H1 (cell line): ENCODE measurements at regions not wholly inside any gene's neighbourhood (a gene's known extent, or its start where the extent isn't known, plus 50 kb on each side); places are given as distances from the start of the nearest gene placed in this dataset.

ENCODE experiments used
- CTCF ChIA-PET: fragments of 300-600 bp; sonication (Branson Sonifier 250); formaldehyde crosslinking; loops from one replicate; lab custom pipeline; 2021; ENCODE audit not compliant: partially characterized antibody; lab: Charles Lee
- POLR2A ChIA-PET: fragments of 300-600 bp; sonication (Branson Sonifier 250); formaldehyde crosslinking; loops from one replicate; lab custom pipeline; 2021; ENCODE audit warnings: inconsistent platforms; ENCODE audit not compliant: partially characterized antibody; lab: Charles Lee
- DNase-seq, 2 experiments: peaks; one replicate each; pipeline versions ENCODE4 v3.0.0 to v3.0.0-alpha.2; 2010 to 2022; ENCODE audit warnings: low spot score in 2 of 2, low read depth in 1 of 2, mixed read lengths in 1 of 2
- FAIRE-seq: peaks from 2 replicates; lab custom pipeline; 2011; peaks lifted over from hg19 to GRCh38; lab: Jason Lieb, UNC
- H2AFZ ChIP-seq: 2 replicates; pipeline ENCODE4 v1.8.1; 2012; ENCODE audit warnings: low read length, inconsistent platforms
- H2AK5ac ChIP-seq: 2 replicates; pipeline ENCODE4 v1.6.1; 2013; ENCODE audit warnings: low read depth, low read length
- H2BK120ac ChIP-seq: replicated peaks from 2 replicates; pipeline ENCODE3; 2013; ENCODE audit warnings: low read depth, low read length, inconsistent platforms
- H2BK12ac ChIP-seq: 2 replicates; pipeline ENCODE4 v1.6.1; 2013; ENCODE audit warnings: low read depth, low read length
- H2BK15ac ChIP-seq: 2 replicates; pipeline ENCODE4 v1.6.1; 2013; ENCODE audit warnings: low read length
- H2BK20ac ChIP-seq: 2 replicates; pipeline ENCODE4 v1.6.1; 2013; ENCODE audit warnings: low read length
- H2BK5ac ChIP-seq: 2 replicates; pipeline ENCODE4 v1.6.1; 2013; ENCODE audit warnings: low read depth, low read length
- H3K14ac ChIP-seq: 2 replicates; pipeline ENCODE4 v1.6.1; 2013; ENCODE audit warnings: inconsistent platforms; ENCODE audit not compliant: insufficient read length
- H3K18ac ChIP-seq: 2 replicates; pipeline ENCODE4 v1.6.1; 2013; ENCODE audit warnings: low read length; ENCODE audit errors: extremely low read depth
- H3K23ac ChIP-seq: 2 replicates; pipeline ENCODE4 v1.6.1; 2013; ENCODE audit warnings: inconsistent platforms; ENCODE audit not compliant: insufficient read length
- H3K23me2 ChIP-seq: 2 replicates; pipeline ENCODE4 v1.6.1; 2013; ENCODE audit warnings: low read depth, low read length
- H3K27ac ChIP-seq: 2 replicates; pipeline ENCODE4 v1.6.1; 2011; ENCODE audit warnings: low read depth, low read length, inconsistent platforms
- H3K27me3 ChIP-seq, 4 experiments: replicated peaks in 1 of 4; 1 replicate in 1 of 4; 2 replicates in 3 of 4; pipeline versions ENCODE4 v1.6.1 to v1.8.1; 2011 to 2013; ENCODE audit warnings: low read length in 3 of 4, mild to moderate bottlenecking in 3 of 4, inconsistent platforms in 2 of 4, mixed read lengths in 2 of 4, moderate library complexity in 1 of 4; ENCODE audit not compliant: control insufficient read depth in 3 of 4, insufficient read depth in 3 of 4; ENCODE audit errors: extremely low read depth in 1 of 4
- H3K36me3 ChIP-seq, 4 experiments: 2 replicates each; pipeline versions ENCODE4 v1.6.1 to v1.8.1; 2011 to 2013; ENCODE audit warnings: mild to moderate bottlenecking in 4 of 4, low read length in 3 of 4, moderate library complexity in 2 of 4, control low read depth in 1 of 4, inconsistent platforms in 1 of 4; ENCODE audit not compliant: insufficient read depth in 4 of 4, control insufficient read depth in 2 of 4
- H3K4ac ChIP-seq: replicated peaks from 2 replicates; pipeline ENCODE3; 2013; ENCODE audit warnings: low read length, low read depth, mixed read lengths, inconsistent platforms; ENCODE audit not compliant: insufficient read length
- H3K4me1 ChIP-seq, 4 experiments: replicated peaks in 1 of 4; 1 replicate in 1 of 4; 2 replicates in 3 of 4; pipeline versions ENCODE4 v1.6.1 to v1.8.1; 2011 to 2013; ENCODE audit warnings: low read length in 3 of 4, inconsistent platforms in 2 of 4, mixed read lengths in 1 of 4; ENCODE audit not compliant: insufficient read depth in 4 of 4, control insufficient read depth in 3 of 4
- H3K4me2 ChIP-seq, 2 experiments: 2 replicates each; pipeline versions ENCODE4 v1.6.1 to v1.8.1; 2011 to 2013; ENCODE audit warnings: low read depth in 2 of 2, low read length in 2 of 2, control low read depth in 1 of 2, inconsistent platforms in 1 of 2, mild to moderate bottlenecking in 1 of 2; ENCODE audit not compliant: insufficient read depth in 1 of 2
- H3K4me3 ChIP-seq, 4 experiments: fragments of 200-600, 300-600 bp in 1 of 4; sonication (generic), shearing (Covaris generic), sonication (Bioruptor Twin) in 1 of 4; 2 replicates each; pipeline versions ENCODE4 v1.5.1 to v1.8.1; 2011 to 2016; ENCODE audit warnings: low read length in 4 of 4, low read depth in 3 of 4, control low read depth in 2 of 4, inconsistent platforms in 2 of 4, mild to moderate bottlenecking in 2 of 4, mixed read lengths in 1 of 4, moderate library complexity in 1 of 4; ENCODE audit not compliant: insufficient read depth in 2 of 4; ENCODE audit errors: extremely low read depth in 1 of 4
- H3K56ac ChIP-seq: replicated peaks from 2 replicates; pipeline ENCODE3; 2013; ENCODE audit warnings: low read depth, mild to moderate bottlenecking, mixed read lengths, low read length, inconsistent platforms; ENCODE audit not compliant: insufficient read length
- H3K79me1 ChIP-seq: 2 replicates; pipeline ENCODE4 v1.6.1; 2013; ENCODE audit warnings: low read depth, low read length, control low read depth
- H3K79me2 ChIP-seq, 2 experiments: 2 replicates each; pipeline versions ENCODE4 v1.6.1 to v1.8.1; 2012 to 2013; ENCODE audit warnings: low read length in 2 of 2, mild to moderate bottlenecking in 2 of 2, inconsistent platforms in 1 of 2; ENCODE audit not compliant: insufficient read depth in 2 of 2, control insufficient read depth in 1 of 2
- H3K9ac ChIP-seq, 4 experiments: replicated peaks in 1 of 4; 1 replicate in 1 of 4; 2 replicates in 3 of 4; pipeline versions ENCODE4 v1.6.1 to v1.8.1; 2011 to 2013; ENCODE audit warnings: low read depth in 3 of 4, low read length in 3 of 4, control low read depth in 2 of 4, mild to moderate bottlenecking in 2 of 4, moderate library complexity in 2 of 4, inconsistent platforms in 1 of 4; ENCODE audit errors: extremely low read depth in 1 of 4
- H3K9me3 ChIP-seq, 2 experiments: 2 replicates each; pipeline versions ENCODE4 v1.6.1 to v1.8.1; 2012 to 2013; ENCODE audit warnings: mild to moderate bottlenecking in 2 of 2, moderate library complexity in 2 of 2, control low read depth in 1 of 2, inconsistent platforms in 1 of 2, low read depth in 1 of 2, low read length in 1 of 2, mixed read lengths in 1 of 2; ENCODE audit not compliant: insufficient read depth in 2 of 2
- H4K20me1 ChIP-seq, 2 experiments: replicated peaks in 1 of 2; 2 replicates each; pipeline versions ENCODE3 to v1.8.1; 2011 to 2013; ENCODE audit warnings: inconsistent platforms in 2 of 2, low read length in 2 of 2, mild to moderate bottlenecking in 1 of 2; ENCODE audit not compliant: insufficient read depth in 2 of 2, control insufficient read depth in 1 of 2
- H4K5ac ChIP-seq: 2 replicates; pipeline ENCODE4 v1.6.1; 2013; ENCODE audit warnings: low read length, low read depth, mixed read lengths, inconsistent platforms; ENCODE audit not compliant: insufficient read length
- H4K8ac ChIP-seq: 2 replicates; pipeline ENCODE4 v1.8.0; 2013; ENCODE audit warnings: mild to moderate bottlenecking, moderate library complexity, low read length, inconsistent platforms; ENCODE audit not compliant: insufficient read depth; ENCODE audit errors: extremely low read depth
- H4K91ac ChIP-seq: replicated peaks from 2 replicates; pipeline ENCODE3; 2013; ENCODE audit warnings: low read length, mixed read lengths, inconsistent platforms; ENCODE audit not compliant: insufficient read length
- CEBPB ChIP-seq: IDR thresholded peaks from 2 replicates; pipeline ENCODE4 v1.6.1; 2012; ENCODE audit warnings: low read depth, low read length
- EGR1 ChIP-seq: IDR thresholded peaks from 2 replicates; pipeline ENCODE4 v1.6.1; 2011; ENCODE audit warnings: low read depth, low read length, borderline replicate concordance
- JUND ChIP-seq: IDR thresholded peaks from 2 replicates; pipeline ENCODE4 v1.6.1; 2011; ENCODE audit warnings: mild to moderate bottlenecking, improper control_type of control experiment, low read length
- POLR2A ChIP-seq, 2 experiments: IDR thresholded peaks; 1 replicate in 1 of 2; 2 replicates in 1 of 2; pipeline ENCODE4 v1.6.1; 2011; ENCODE audit warnings: low read depth in 2 of 2, low read length in 2 of 2, mild to moderate bottlenecking in 2 of 2; ENCODE audit errors: control extremely low read depth in 1 of 2
- SIN3A ChIP-seq, 2 experiments: IDR thresholded peaks in 1 of 2; conservative IDR thresholded peaks in 1 of 2; 2 replicates each; pipeline ENCODE4 v1.6.1; 2011 to 2012; ENCODE audit warnings: low read length in 2 of 2, improper control_type of control experiment in 1 of 2, low read depth in 1 of 2, mild to moderate bottlenecking in 1 of 2
- SIRT6 ChIP-seq: IDR thresholded peaks from one replicate; pipeline ENCODE4 v1.7.1; 2012; ENCODE audit warnings: low read length, inconsistent platforms
- TAF1 ChIP-seq: IDR thresholded peaks from 2 replicates; pipeline ENCODE4 v1.6.1; 2011; ENCODE audit warnings: mild to moderate bottlenecking, low read depth, low read length
- WGBS, 2 experiments: shearing (Covaris generic) in 1 of 2; methylation state at CpG; one replicate each; pipeline versions ENCODE4 v1.1.6 to v1.1.7; 2013 to 2015; ENCODE audit warnings: low lambda C conversion rate in 2 of 2, mixed read lengths in 2 of 2, inconsistent platforms in 1 of 2, low coverage in 1 of 2, missing lambda C conversion rate in 1 of 2; ENCODE audit not compliant: insufficient replicate concordance in 2 of 2, insufficient coverage in 1 of 2, insufficient read length in 1 of 2; ENCODE audit errors: extremely low coverage in 1 of 2, missing lambda C conversion rate in 1 of 2; 5-methylcytosine and 5-hydroxymethylcytosine counted together

- no peaks in the 10 kb centered on the region for H3K23me2 ChIP-seq
- H3K27ac ChIP-seq, result no peak overlapping the region
- no peaks in the 10 kb centered on the region for H3K79me1 ChIP-seq
- TF ChIP-seq JUND (0 out of 2 replicates have a peak, but pooled peaks have one; percentile 19), POLR2A (IDR thresholded peaks at IDR 0.05; ENCODE audit: control extremely low read depth in 1 of 2, low read depth in 2 of 2, low read length in 2 of 2) (no peak), SIN3A (conservative IDR thresholded peaks at IDR 0.05 in 1 of 2, IDR thresholded peaks at IDR 0.05 in 1 of 2; ENCODE audit: low read depth in 1 of 2, low read length in 2 of 2) (no peak), TAF1 (no peak), CEBPB (no peak), SIRT6 (no peak), EGR1 (no peak)
- H2BK15ac ChIP-seq, result peak overlapping the region; percentile 89; the same call in 1 of the 2 replicates
- CTCF ChIA-PET, result interaction anchor here (1.1 to 1.2 kb wide), 2 partner anchors 24 to 219 kb away, joined by 3 to 4 read pairs; no protein-coding TSS in a partner anchor
- no peaks in the 10 kb centered on the region for H3K36me3 ChIP-seq
- H2BK120ac ChIP-seq, result no peak overlapping the region
- peaks cover 0 to 5% (median 0%) of the 10 kb centered on the region in 4 experiments; a peak in 1 of 7 replicates for H3K4me1 ChIP-seq
- no peak overlapping the region for H3K4me2 ChIP-seq
- WGBS, 2 experiments, result 69 to 100% methylated on average over 1 to 7 of the region's 7 CpGs
- H3K4me3 ChIP-seq, result no peak overlapping the region
- H4K5ac ChIP-seq, result no peak overlapping the region
- 0 out of 2 replicates have a peak overlapping the region, but pooled peaks have one; percentile 43 for H2BK12ac ChIP-seq
- no peak overlapping the region for H3K56ac ChIP-seq
- peak overlapping the region; percentile 20; the same call in 1 of the 2 replicates for H2AK5ac ChIP-seq
- no peak overlapping the region for H4K8ac ChIP-seq
- H3K4ac ChIP-seq, result no peak overlapping the region
- 0 out of 2 replicates have a peak overlapping the region, but pooled peaks have one; percentile 7 for H3K18ac ChIP-seq
- H3K79me2 ChIP-seq, result no peaks in the 10 kb centered on the region
- no peak overlapping the region for H3K23ac ChIP-seq
- DNase-seq, result peak in 1 of 2 experiments; percentile 29
- H3K27me3 ChIP-seq, result no peaks in the 10 kb centered on the region
- FAIRE-seq, result peak; percentile 24
- peak overlapping the region; percentile 97 for H2AFZ ChIP-seq
- no peaks in the 10 kb centered on the region for H4K20me1 ChIP-seq
- H3K9ac ChIP-seq, result no peak overlapping the region
- H3K9me3 ChIP-seq, result no peaks in the 10 kb centered on the region
- POLR2A ChIA-PET, result no interaction called here
- no peak overlapping the region for H2BK5ac ChIP-seq
- H4K91ac ChIP-seq, result no peak overlapping the region
- no peak overlapping the region for H3K14ac ChIP-seq
- H2BK20ac ChIP-seq, result no peak overlapping the region
These were observed 225.8 kb upstream of the PROX1 start for GRCh38 chr1:213761845-213762407.
